ENCODE measurements at regions not wholly inside any gene's neighbourhood (a gene's known extent, or its start where the extent isn't known, plus 50 kb on each side); places are given as distances from the start of the nearest gene placed in this dataset.

GRCh38 chr1:4179914-4180735, 280.1 kb upstream of the C1orf174 start:
- TF ChIP-seq CTCF (IDR thresholded peaks at IDR 0.05; ENCODE audit: low read depth, low read length, poor library complexity, severe bottlenecking), result no peak
- TF ChIP-seq EZH2phosphoT487 (IDR thresholded peaks at IDR 0.05; ENCODE audit: borderline replicate concordance, low read length), result no peak

Data from DOHH2 (cell line).